ENCODE measurements at regions not wholly inside any gene's neighbourhood (a gene's known extent, or its start where the extent isn't known, plus 50 kb on each side); places are given as distances from the start of the nearest gene placed in this dataset.

DNA sequence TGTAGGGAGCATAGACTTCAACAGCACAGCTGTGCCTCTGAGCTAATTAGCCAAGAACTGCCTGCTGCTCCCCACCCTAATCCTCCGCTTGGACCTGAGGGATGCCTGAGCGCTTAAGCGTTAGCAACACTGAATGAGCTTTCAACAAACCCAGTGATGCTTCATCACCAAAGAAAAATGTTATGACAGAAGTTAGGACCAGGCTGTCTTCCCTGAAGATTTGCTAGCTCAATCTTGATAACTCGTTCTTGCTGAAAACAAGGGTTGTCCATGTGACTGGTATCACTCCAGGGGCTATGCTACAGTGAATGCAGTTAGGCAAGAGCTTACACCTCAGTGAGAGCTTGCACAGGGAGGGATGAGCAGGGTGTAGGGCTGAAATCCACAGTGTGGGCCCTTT is 190.7 kb upstream of the SIX2 start:
- DNase-seq (ENCODE audit: low read depth in 1 of 2, low spot score in 1 of 2) = no peak
- no peak for ATAC-seq
- ChIA-PET POLR2A (no interaction called here), CTCF (interaction anchor here (0.7 kb wide), 1 partner anchor 169 kb away, joined by 3 read pairs; no protein-coding TSS in a partner anchor)
- WGBS (ENCODE audit: missing lambda C conversion rate) = 74% methylated on average over 4 of the region's 4 CpGs
- Histone ChIP-seq H3K4me1 (no peaks in the 10 kb centered on the region), H3K4me2 (no peak overlapping the region), H3K9me3 (peaks cover 3% of the 10 kb centered on the region; the same call in 1 of the 3 replicates), H3K27ac (no peak overlapping the region), H3K4me3 (no peak overlapping the region)
- no peak for TF ChIP-seq PBX3 (IDR thresholded peaks at IDR 0.05)
- TF ChIP-seq ZFP36 (IDR thresholded peaks at IDR 0.05; ENCODE audit: borderline replicate concordance, partially characterized antibody) = no peak
- no peak for TF ChIP-seq TP53 (CRISPR knock-in tag; IDR thresholded peaks at IDR 0.05)
- no peak for TF ChIP-seq EHMT2 (IDR thresholded peaks at IDR 0.05; ENCODE audit: low read depth)
- no peak for TF ChIP-seq MYC (IDR thresholded peaks at IDR 0.05; ENCODE audit: borderline replicate concordance, low read length)
- TF ChIP-seq HOXB13 (CRISPR knock-in tag; IDR thresholded peaks at IDR 0.05; ENCODE audit: low read depth) = no peak
- no peak for TF ChIP-seq RARB (CRISPR knock-in tag; IDR thresholded peaks at IDR 0.05)
- TF ChIP-seq, protein P1, sequence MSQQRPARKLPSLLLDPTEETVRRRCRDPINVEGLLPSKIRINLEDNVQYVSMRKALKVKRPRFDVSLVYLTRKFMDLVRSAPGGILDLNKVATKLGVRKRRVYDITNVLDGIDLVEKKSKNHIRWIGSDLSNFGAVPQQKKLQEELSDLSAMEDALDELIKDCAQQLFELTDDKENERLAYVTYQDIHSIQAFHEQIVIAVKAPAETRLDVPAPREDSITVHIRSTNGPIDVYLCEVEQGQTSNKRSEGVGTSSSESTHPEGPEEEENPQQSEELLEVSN (IDR thresholded peaks at IDR 0.05; ENCODE audit: borderline replicate concordance, low read depth) = no peak
- no peak for TF ChIP-seq RAD21 (conservative IDR thresholded peaks at IDR 0.05 in 1 of 2, IDR thresholded peaks at IDR 0.05 in 1 of 2)
- no peak for TF ChIP-seq PHF8 (IDR thresholded peaks at IDR 0.05; ENCODE audit: borderline replicate concordance, low read depth)
- TF ChIP-seq POLR2AphosphoS2 (conservative IDR thresholded peaks at IDR 0.05; ENCODE audit: low read length) = no peak
- no peak for TF ChIP-seq CTCF (IDR thresholded peaks at IDR 0.05)
- TF ChIP-seq JUN (IDR thresholded peaks at IDR 0.05) = no peak
- TF ChIP-seq MAZ (IDR thresholded peaks at IDR 0.05; ENCODE audit: borderline replicate concordance, low read depth, low read length) = no peak
- no peak for FAIRE-seq

DNA sequence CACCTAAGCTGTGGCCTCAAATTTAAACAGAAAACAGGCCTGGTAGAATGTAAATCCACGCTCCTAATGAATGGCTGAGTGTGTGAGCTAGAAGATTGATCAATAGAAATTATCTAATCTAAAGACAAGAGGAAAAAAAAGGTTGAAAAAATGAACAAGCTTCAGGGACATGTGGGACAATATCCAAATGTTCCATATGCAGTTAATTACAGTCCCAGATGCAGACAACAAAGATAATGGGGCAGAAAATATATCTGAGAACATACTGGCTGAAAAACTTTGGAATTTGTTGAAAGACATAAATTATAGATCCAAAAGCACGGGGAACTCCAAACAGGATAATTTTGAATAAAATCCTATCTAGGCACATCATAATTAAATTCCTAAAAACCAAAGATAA is 186.7 kb upstream of the SIX2 start:
- CTCF ChIA-PET = interaction anchor here (0.7 to 1.1 kb wide), 2 partner anchors 151 to 299 kb away, joined by 3 read pairs; no protein-coding TSS in a partner anchor
- POLR2A ChIA-PET = no interaction called here
- 49% methylated on average over 2 of the region's 2 CpGs for WGBS (ENCODE audit: missing lambda C conversion rate)
- DNase-seq (ENCODE audit: low read depth in 1 of 2, low spot score in 1 of 2) = no peak
- Histone ChIP-seq H3K4me3 (no peak overlapping the region), H3K4me1 (no peaks in the 10 kb centered on the region; the same call in 2 of the 3 replicates), H3K9me3 (no peaks in the 10 kb centered on the region; the same call in 2 of the 3 replicates), H3K27ac (no peak overlapping the region), H3K4me2 (no peak overlapping the region)
- FAIRE-seq = no peak
- TF ChIP-seq EHF (CRISPR knock-in tag; IDR thresholded peaks at IDR 0.05) (no peak), TFCP2L1 (CRISPR knock-in tag; IDR thresholded peaks at IDR 0.05) (no peak), CHD4 (IDR thresholded peaks at IDR 0.05; ENCODE audit: borderline replicate concordance) (no peak), ZFP36 (IDR thresholded peaks at IDR 0.05; ENCODE audit: borderline replicate concordance, partially characterized antibody) (no peak), CEBPB (IDR thresholded peaks at IDR 0.05) (no peak), GATA3 (IDR thresholded peaks at IDR 0.05; ENCODE audit: borderline replicate concordance) (no peak), KDM1A (IDR thresholded peaks at IDR 0.05; ENCODE audit: low read depth) (no peak), FOXS1 (CRISPR knock-in tag; IDR thresholded peaks at IDR 0.05) (no peak)
- no peak for ATAC-seq

DNA sequence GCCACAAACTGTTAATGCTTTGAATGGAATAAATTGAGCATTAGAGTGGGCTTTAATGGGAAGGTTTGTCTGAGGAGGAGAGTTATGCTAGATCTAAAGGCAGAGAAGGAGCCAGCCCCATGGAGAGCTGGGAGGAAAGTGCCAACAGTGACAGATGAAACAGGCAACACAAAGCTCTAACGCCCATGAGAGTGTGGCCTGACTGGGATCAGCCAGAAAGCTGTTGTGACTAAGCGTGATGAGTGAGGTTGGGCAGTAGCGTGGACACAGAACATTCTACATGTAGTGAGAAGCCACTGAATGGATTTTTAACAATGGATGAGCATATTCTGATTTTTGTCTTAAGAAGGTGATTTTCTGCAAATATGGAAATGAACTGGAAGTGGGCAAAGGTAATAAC is 185.3 kb upstream of the SIX2 start:
- ATAC-seq (no peak), FAIRE-seq (no peak), DNase-seq (ENCODE audit: low read depth in 1 of 2, low spot score in 1 of 2) (no peak)
- H3K9me3 ChIP-seq = no peaks in the 10 kb centered on the region; the same call in 2 of the 3 replicates
- ChIA-PET POLR2A (no interaction called here), CTCF (no interaction called here)
- H3K27ac ChIP-seq = no peak overlapping the region
- peaks cover 8% of the 10 kb centered on the region for H3K4me1 ChIP-seq
- 63% methylated on average over 3 of the region's 3 CpGs for WGBS (ENCODE audit: missing lambda C conversion rate)
- no peak overlapping the region for H3K4me3 ChIP-seq
- H3K4me2 ChIP-seq = no peak overlapping the region
- TF ChIP-seq, protein P2, sequence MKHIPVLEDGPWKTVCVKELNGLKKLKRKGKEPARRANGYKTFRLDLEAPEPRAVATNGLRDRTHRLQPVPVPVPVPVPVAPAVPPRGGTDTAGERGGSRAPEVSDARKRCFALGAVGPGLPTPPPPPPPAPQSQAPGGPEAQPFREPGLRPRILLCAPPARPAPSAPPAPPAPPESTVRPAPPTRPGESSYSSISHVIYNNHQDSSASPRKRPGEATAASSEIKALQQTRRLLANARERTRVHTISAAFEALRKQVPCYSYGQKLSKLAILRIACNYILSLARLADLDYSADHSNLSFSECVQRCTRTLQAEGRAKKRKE (CRISPR knock-in tag; IDR thresholded peaks at IDR 0.05; ENCODE audit: low read depth) = no peak
- TF ChIP-seq KDM1A (IDR thresholded peaks at IDR 0.05; ENCODE audit: low read depth) (no peak), CBX2 (IDR thresholded peaks at IDR 0.05; ENCODE audit: borderline replicate concordance, low read depth) (no peak), NFE2L2 (conservative IDR thresholded peaks at IDR 0.05; ENCODE audit: low read length) (no peak), HOXB5 (CRISPR knock-in tag; IDR thresholded peaks at IDR 0.05) (no peak), RAD21 (conservative IDR thresholded peaks at IDR 0.05 in 1 of 2, IDR thresholded peaks at IDR 0.05 in 1 of 2) (no peak), REST (IDR thresholded peaks at IDR 0.05) (no peak)
- TF ChIP-seq, protein P3, sequence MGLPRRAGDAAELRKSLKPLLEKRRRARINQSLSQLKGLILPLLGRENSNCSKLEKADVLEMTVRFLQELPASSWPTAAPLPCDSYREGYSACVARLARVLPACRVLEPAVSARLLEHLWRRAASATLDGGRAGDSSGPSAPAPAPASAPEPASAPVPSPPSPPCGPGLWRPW (IDR thresholded peaks at IDR 0.05) = no peak

Measured in A549 (cell line).